ENCODE measurements at regions not wholly inside any gene's neighbourhood (a gene's known extent, or its start where the extent isn't known, plus 50 kb on each side); places are given as distances from the start of the nearest gene placed in this dataset.

GRCh38 chr9:13646500-13647021, 367.1 kb upstream of the MPDZ start:
- DNase-seq = peak; percentile 8

GRCh38 chr9:13645557-13645956, 366.1 kb upstream of the MPDZ start:
- DNase-seq = no peak

GRCh38 chr9:13644675-13645074, 365.2 kb upstream of the MPDZ start:
- no peak for DNase-seq

GRCh38 chr9:13642646-13643045, 363.2 kb upstream of the MPDZ start:
- no peak for DNase-seq

GRCh38 chr9:13629067-13629466, 349.6 kb upstream of the MPDZ start:
- DNase-seq = no peak

GRCh38 chr9:13628526-13628925, 349.0 kb upstream of the MPDZ start:
- DNase-seq = no peak

GRCh38 chr9:13627502-13627901, 348.0 kb upstream of the MPDZ start:
- no peak for DNase-seq

- DNase-seq = no peak
Observed at GRCh38 chr9:13627071-13627470, 347.6 kb upstream of the MPDZ start.

GRCh38 chr9:13626601-13627000, 347.1 kb upstream of the MPDZ start:
- DNase-seq = no peak

GRCh38 chr9:13621872-13622564, 342.5 kb upstream of the MPDZ start:
- no peak for DNase-seq

GRCh38 chr9:13616491-13617035, 337.1 kb upstream of the MPDZ start:
- DNase-seq = no peak

GRCh38 chr9:13615660-13616490, 336.4 kb upstream of the MPDZ start:
- DNase-seq = no peak

- DNase-seq = no peak
Observed at GRCh38 chr9:13614060-13614459, 334.6 kb upstream of the MPDZ start.

GRCh38 chr9:13613296-13613695, 333.8 kb upstream of the MPDZ start:
- no peak for DNase-seq

GRCh38 chr9:13608451-13608850, 329.0 kb upstream of the MPDZ start:
- no peak for DNase-seq

- no peak for DNase-seq
Observed at GRCh38 chr9:13607481-13608441, 328.3 kb upstream of the MPDZ start.

GRCh38 chr9:13606586-13606985, 327.1 kb upstream of the MPDZ start:
- DNase-seq = no peak

- no peak for DNase-seq
Observed at GRCh38 chr9:13603921-13604320, 324.4 kb upstream of the MPDZ start.

- DNase-seq = no peak
Observed at GRCh38 chr9:13598738-13599137, 319.2 kb upstream of the MPDZ start.

GRCh38 chr9:13597427-13597826, 317.9 kb upstream of the MPDZ start:
- DNase-seq = no peak

GRCh38 chr9:13597004-13597403, 317.5 kb upstream of the MPDZ start:
- no peak for DNase-seq

Measured in renal pelvis (tissue), 1 donor.